ENCODE measurements at regions not wholly inside any gene's neighbourhood (a gene's known extent, or its start where the extent isn't known, plus 50 kb on each side); places are given as distances from the start of the nearest gene placed in this dataset.

GRCh38 chr16:87174061-87174460, 143.1 kb downstream of the C16orf95 start:
- TF ChIP-seq PAX5 (IDR thresholded peaks at IDR 0.05; ENCODE audit: borderline replicate concordance, low read depth, low read length) = no peak
- no peak for TF ChIP-seq REST (IDR thresholded peaks at IDR 0.05; ENCODE audit: low read depth, low read length)
- no peak for TF ChIP-seq ZBTB33 (IDR thresholded peaks at IDR 0.05)
- TF ChIP-seq POLR2AphosphoS5 (IDR thresholded peaks at IDR 0.05; ENCODE audit: low read length) = no peak
- TF ChIP-seq CTCF (IDR thresholded peaks at IDR 0.05 in 2 of 3, conservative IDR thresholded peaks at IDR 0.05 in 1 of 3; ENCODE audit: control insufficient read depth in 2 of 3, extremely low read depth in 1 of 3, insufficient read depth in 1 of 3, low read depth in 3 of 3, low read length in 3 of 3) = no peak
- TF ChIP-seq EZH2 (IDR thresholded peaks at IDR 0.05; ENCODE audit: borderline replicate concordance, control insufficient read depth, low read depth, low read length) = no peak
- no peak for TF ChIP-seq DPF2 (IDR thresholded peaks at IDR 0.05)
- TF ChIP-seq ZNF24 (IDR thresholded peaks at IDR 0.05) = no peak
- no peak for TF ChIP-seq HDGF (IDR thresholded peaks at IDR 0.05)
- TF ChIP-seq RCOR1 (conservative IDR thresholded peaks at IDR 0.05; ENCODE audit: low read depth, low read length) = no peak
- no peak for TF ChIP-seq BHLHE40 (IDR thresholded peaks at IDR 0.05; ENCODE audit: borderline replicate concordance in 1 of 2, low read depth in 2 of 2, low read length in 1 of 2)
- no peak for TF ChIP-seq JUND (IDR thresholded peaks at IDR 0.05; ENCODE audit: low read depth, low read length)
- no peak for TF ChIP-seq KAT2A (conservative IDR thresholded peaks at IDR 0.05; ENCODE audit: control insufficient read depth, low read depth, low read length)
- TF ChIP-seq NFYA (IDR thresholded peaks at IDR 0.05; ENCODE audit: borderline replicate concordance, low read depth, low read length) = no peak
